PC-9 (cell line): ENCODE measurements at regions not wholly inside any gene's neighbourhood (a gene's known extent, or its start where the extent isn't known, plus 50 kb on each side); places are given as distances from the start of the nearest gene placed in this dataset.

Source experiments
- BruUV-seq: library from RNA; stranded (reverse); fragments of 400-500 nt; replicated peaks from 2 replicates; lab custom pipeline; 2021; lab: Mats Ljungman, UMichigan
- CTCF ChIA-PET: fragments of 300-600 bp; sonication (Branson Sonifier 250); formaldehyde crosslinking; loops from one replicate; lab custom pipeline; 2022; ENCODE audit warnings: antibody characterized with exemption; lab: Charles Lee
- POLR2A ChIA-PET: fragments of 300-600 bp; sonication (Branson Sonifier 250); formaldehyde crosslinking; loops from one replicate; lab custom pipeline; 2022; ENCODE audit warnings: antibody characterized with exemption; ENCODE audit not compliant: unreplicated experiment; lab: Charles Lee
- DNase-seq, 2 experiments: peaks; one replicate each; pipeline versions ENCODE4 v3.0.0 to v3.0.0-alpha.2; 2015 to 2022; ENCODE audit warnings: mixed read lengths in 1 of 2
- H2AFZ ChIP-seq: fragments of 200-600 bp; sonication (generic); 2 replicates; pipeline ENCODE4 v1.8.1; 2017; ENCODE audit warnings: antibody characterized with exemption
- H3F3A ChIP-seq: fragments of 200-600 bp; sonication (generic); 2 replicates; pipeline ENCODE4 v1.8.1; 2017; ENCODE audit warnings: antibody characterized with exemption, mild to moderate bottlenecking, low read depth; ENCODE audit not compliant: insufficient read depth
- H3K27ac ChIP-seq: fragments of 200-600 bp; sonication (generic); 2 replicates; pipeline ENCODE4 v1.6.1; 2016; ENCODE audit warnings: mixed run types
- H3K27me3 ChIP-seq: fragments of 200-600 bp; sonication (generic); 2 replicates; pipeline ENCODE4 v1.6.1; 2016; ENCODE audit warnings: low read depth, mixed run types; ENCODE audit not compliant: insufficient read depth
- H3K36me3 ChIP-seq: fragments of 200-600 bp; sonication (generic); 2 replicates; pipeline ENCODE4 v1.6.1; 2016; ENCODE audit warnings: low read depth, mixed run types
- H3K4me1 ChIP-seq: fragments of 200-600 bp; sonication (generic); replicated peaks from 2 replicates; pipeline ENCODE4 v1.6.1; 2016; ENCODE audit warnings: mixed run types; ENCODE audit not compliant: insufficient read depth
- H3K4me2 ChIP-seq: fragments of 200-600 bp; sonication (generic); 2 replicates; pipeline ENCODE4 v1.6.1; 2017; ENCODE audit warnings: mixed run types
- H3K4me3 ChIP-seq: fragments of 200-600 bp; sonication (generic); 2 replicates; pipeline ENCODE4 v1.6.1; 2016; ENCODE audit warnings: mixed run types
- H3K79me2 ChIP-seq: fragments of 200-600 bp; sonication (generic); 2 replicates; pipeline ENCODE4 v1.6.1; 2017; ENCODE audit warnings: low read depth, mixed run types
- H3K9me2 ChIP-seq: fragments of 200-600 bp; sonication (generic); 2 replicates; pipeline ENCODE4 v1.8.1; 2017; ENCODE audit warnings: mild to moderate bottlenecking; ENCODE audit not compliant: insufficient read depth
- H3K9me3 ChIP-seq: fragments of 200-600 bp; sonication (generic); 2 replicates; pipeline ENCODE4 v1.8.1; 2016; ENCODE audit warnings: low read depth; ENCODE audit not compliant: insufficient read depth
- H4K20me1 ChIP-seq: fragments of 200-600 bp; sonication (generic); 2 replicates; pipeline ENCODE4 v1.8.1; 2017; ENCODE audit not compliant: insufficient read depth
- CTCF ChIP-seq: fragments of 200-600 bp; sonication (generic); conservative IDR thresholded peaks from 2 replicates; pipeline ENCODE4 v1.6.1; 2017; ENCODE audit warnings: mixed run types, antibody characterized with exemption, mild to moderate bottlenecking, moderate library complexity
- EZH2 ChIP-seq: fragments of 200-600 bp; sonication (generic); IDR thresholded peaks from 2 replicates; pipeline ENCODE4 v1.8.0; 2017; ENCODE audit warnings: antibody characterized with exemption, low read depth
- intact Hi-C: fragments of 100-400 bp; cut with micrococcal nuclease; formaldehyde crosslinking; loops from one replicate; pipeline ENCODE4 v1.10.0; 2022; ENCODE audit not compliant: unreplicated experiment

- TF ChIP-seq CTCF, result peak; percentile 62
- no peak for TF ChIP-seq EZH2
- CTCF ChIA-PET, result interaction anchor here (0.5 to 0.7 kb wide), 4 partner anchors 173 to 1637 kb away, joined by 3 to 17 read pairs (median 4); no protein-coding TSS in a partner anchor
- peak; percentile 47 to 64 for DNase-seq
- no peak overlapping the region for H3K27ac ChIP-seq
- no peaks in the 10 kb centered on the region for H3K79me2 ChIP-seq
- H3K4me1 ChIP-seq, result no peaks in the 10 kb centered on the region
- H2AFZ ChIP-seq, result no peak overlapping the region
- no peak overlapping the region for H3K4me3 ChIP-seq
- H3K9me2 ChIP-seq, result no peaks in the 10 kb centered on the region
- BruUV-seq, result no TSS peak
- no peak overlapping the region for H3K4me2 ChIP-seq
- POLR2A ChIA-PET, result no interaction called here
- H3K9me3 ChIP-seq, result no peaks in the 10 kb centered on the region
- H3K27me3 ChIP-seq, result peaks cover 18% of the 10 kb centered on the region; the same call in 1 of the 2 replicates
- no peaks in the 10 kb centered on the region for H3K36me3 ChIP-seq
- no peaks in the 10 kb centered on the region for H4K20me1 ChIP-seq
- no peaks in the 10 kb centered on the region for H3F3A ChIP-seq
- intact Hi-C loops, result loop anchor here (1.0 to 10.0 kb wide), 4 partner anchors 168 to 1085 kb away; no protein-coding TSS in a partner anchor
These were observed 244.3 kb upstream of the WWC1 start for GRCh38 chr5:168047043-168047668.

- H3K4me1 ChIP-seq, result no peaks in the 10 kb centered on the region
- H4K20me1 ChIP-seq, result no peaks in the 10 kb centered on the region
- H2AFZ ChIP-seq, result no peak overlapping the region
- no peak for DNase-seq
- peaks cover 18% of the 10 kb centered on the region; the same call in 1 of the 2 replicates for H3K27me3 ChIP-seq
- H3F3A ChIP-seq, result no peaks in the 10 kb centered on the region
- H3K9me2 ChIP-seq, result no peaks in the 10 kb centered on the region
- no peaks in the 10 kb centered on the region for H3K9me3 ChIP-seq
- ChIA-PET CTCF (interaction anchor here (0.5 to 0.7 kb wide), 4 partner anchors 172 to 1638 kb away, joined by 3 to 17 read pairs (median 4); no protein-coding TSS in a partner anchor), POLR2A (no interaction called here)
- H3K36me3 ChIP-seq, result no peaks in the 10 kb centered on the region
- BruUV-seq, result no TSS peak
- H3K4me2 ChIP-seq, result no peak overlapping the region
- no peak overlapping the region for H3K4me3 ChIP-seq
- TF ChIP-seq EZH2 (no peak), CTCF (no peak)
- H3K27ac ChIP-seq, result no peak overlapping the region
- intact Hi-C loops, result loop anchor here (1.0 to 10.0 kb wide), 4 partner anchors 167 to 1085 kb away; no protein-coding TSS in a partner anchor
- no peaks in the 10 kb centered on the region for H3K79me2 ChIP-seq
These were observed 243.8 kb upstream of the WWC1 start for GRCh38 chr5:168047669-168048111.

- intact Hi-C loops, result loop anchor here (5.0 to 10.0 kb wide), 2 partner anchors 166 to 1086 kb away; no protein-coding TSS in a partner anchor
- no TSS peak for BruUV-seq
- Histone ChIP-seq H4K20me1 (no peaks in the 10 kb centered on the region), H2AFZ (no peak overlapping the region), H3F3A (no peaks in the 10 kb centered on the region), H3K9me2 (no peaks in the 10 kb centered on the region), H3K36me3 (no peaks in the 10 kb centered on the region), H3K27me3 (peaks cover 14% of the 10 kb centered on the region; the same call in 1 of the 2 replicates), H3K79me2 (no peaks in the 10 kb centered on the region), H3K4me2 (no peak overlapping the region), H3K4me1 (no peaks in the 10 kb centered on the region), H3K9me3 (no peaks in the 10 kb centered on the region), H3K4me3 (no peak overlapping the region), H3K27ac (no peak overlapping the region)
- DNase-seq, result no peak
- TF ChIP-seq EZH2, result no peak
- no peak for TF ChIP-seq CTCF
- ChIA-PET CTCF (no interaction called here), POLR2A (no interaction called here)
These were observed 243.0 kb upstream of the WWC1 start for GRCh38 chr5:168048486-168048885.
